Urinary bladder (tissue), 3 donors: ENCODE measurements at regions not wholly inside any gene's neighbourhood (a gene's known extent, or its start where the extent isn't known, plus 50 kb on each side); places are given as distances from the start of the nearest gene placed in this dataset.
A peak's percentile ranks its signal among the peaks of the same experiment; 100 is the strongest.
"Not testable (repeated sequence)": the region's sequence is repeated elsewhere in the genome, so short reads cannot be mapped to it uniquely, and the experiment has no call there.

Source experiments
- DNase-seq: peaks from one replicate; pipeline ENCODE4 v3.0.0-alpha.2; 2015; ENCODE audit errors: extremely low spot score
- H3K27ac ChIP-seq: one replicate; pipeline ENCODE4 v1.5.1; 2013; ENCODE audit warnings: low read depth, mild to moderate bottlenecking, moderate library complexity
- H3K36me3 ChIP-seq: one replicate; pipeline ENCODE4 v1.6.1; 2013; ENCODE audit warnings: mild to moderate bottlenecking, moderate library complexity; ENCODE audit not compliant: insufficient read depth
- H3K4me1 ChIP-seq: one replicate; pipeline ENCODE4 v1.6.1; 2013; ENCODE audit warnings: mild to moderate bottlenecking, moderate library complexity; ENCODE audit not compliant: insufficient read depth
- H3K4me3 ChIP-seq: one replicate; pipeline ENCODE4 v1.5.1; 2013; ENCODE audit warnings: low read depth, low read length
- WGBS: extraction: QIAGEN DNeasy Blood & Tissue Kit; methylation state at CpG from one replicate; pipeline ENCODE4 v1.1.7; 2013; 5-methylcytosine and 5-hydroxymethylcytosine counted together
- donor health status: healthy with polysubstance abuse.
- donor health status: healthy.

GRCh38 chr16:75860326-75861053 lies 134.2 kb upstream of the CPHXL start:
- Histone ChIP-seq H3K4me1 (no peaks in the 10 kb centered on the region), H3K4me3 (no peak overlapping the region), H3K36me3 (no peaks in the 10 kb centered on the region), H3K27ac (no peak overlapping the region)
- peak; percentile 47 for DNase-seq
- 15% methylated on average over 14 of the region's 14 CpGs for WGBS

GRCh38 chr16:75861311-75862097 lies 135.2 kb upstream of the CPHXL start:
- 56% methylated on average over 10 of the region's 10 CpGs for WGBS
- no peak for DNase-seq
- no peaks in the 10 kb centered on the region for H3K36me3 ChIP-seq

GRCh38 chr16:75862098-75862386 lies 135.8 kb upstream of the CPHXL start:
- Histone ChIP-seq H3K27ac (no peak overlapping the region), H3K4me1 (no peaks in the 10 kb centered on the region), H3K4me3 (no peak overlapping the region), H3K36me3 (no peaks in the 10 kb centered on the region)
- WGBS, result 68% methylated on average over 8 of the region's 8 CpGs
- no peak for DNase-seq

More at GRCh38 chr16:75861311-75862097, 135.2 kb upstream of the CPHXL start:
- no peak overlapping the region for H3K27ac ChIP-seq
- no peak overlapping the region for H3K4me3 ChIP-seq
- H3K4me1 ChIP-seq, result no peaks in the 10 kb centered on the region

- 85% methylated on average over 1 of the region's 1 CpG for WGBS
Measured at GRCh38 chr16:75864243-75864642, 138.0 kb upstream of the CPHXL start.

GRCh38 chr16:75865736-75866135 lies 139.4 kb upstream of the CPHXL start:
- no peak overlapping the region for H3K27ac ChIP-seq
- no peak overlapping the region for H3K4me3 ChIP-seq
- WGBS, result 38% methylated on average over 3 of the region's 3 CpGs

More at GRCh38 chr16:75864243-75864642, 138.0 kb upstream of the CPHXL start:
- Histone ChIP-seq H3K4me3 (no peak overlapping the region), H3K36me3 (no peaks in the 10 kb centered on the region), H3K27ac (no peak overlapping the region), H3K4me1 (no peaks in the 10 kb centered on the region)
- DNase-seq, result no peak

DNA sequence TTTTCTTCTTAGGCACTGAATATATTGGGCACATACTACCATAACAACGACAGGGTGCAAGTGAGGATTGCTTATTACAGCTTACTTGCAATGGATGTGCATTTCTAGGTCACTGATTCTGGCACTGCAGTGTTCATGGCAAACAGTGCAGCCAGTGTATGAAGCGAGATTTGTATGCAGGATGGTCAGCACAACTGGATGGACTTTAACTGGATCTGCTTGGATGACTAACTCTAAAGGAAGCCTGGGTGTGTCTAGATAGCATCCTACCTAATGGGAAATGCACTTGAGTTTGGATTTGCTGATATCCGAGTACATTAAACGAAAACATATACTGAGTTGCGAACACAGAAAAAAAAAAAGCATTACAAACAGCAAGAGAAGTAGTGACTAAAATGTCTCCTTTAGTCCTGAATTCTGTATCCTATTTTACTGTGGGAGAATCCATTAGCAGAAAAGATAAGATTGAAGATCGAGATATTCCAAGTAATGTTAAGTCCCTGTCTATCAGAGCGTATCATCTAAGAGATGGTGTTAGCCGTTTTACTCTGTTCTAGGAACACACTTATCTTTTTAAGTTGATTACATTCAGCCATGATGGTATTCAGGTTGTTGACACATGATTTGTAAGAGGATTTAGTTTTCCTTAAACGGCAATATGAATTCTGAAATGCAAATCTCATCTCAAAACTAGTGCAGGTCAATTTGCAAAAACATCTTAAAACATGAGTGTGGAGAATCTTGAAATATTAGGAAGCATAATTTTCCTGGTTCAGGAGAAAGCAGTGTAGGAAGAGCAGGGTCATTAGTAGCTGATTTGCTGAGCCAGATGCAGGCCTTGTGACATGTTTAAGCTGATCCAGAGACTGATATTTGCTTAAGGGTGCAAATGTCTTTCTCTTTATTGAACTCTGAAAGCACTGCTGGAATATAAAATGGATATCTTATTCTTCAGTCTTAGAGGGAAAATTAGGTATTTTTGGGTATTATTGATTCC lies 142.6 kb upstream of the CPHXL start:
- Histone ChIP-seq H3K36me3 (no peaks in the 10 kb centered on the region), H3K4me3 (no peak overlapping the region), H3K27ac (no peak overlapping the region), H3K4me1 (no peaks in the 10 kb centered on the region)
- DNase-seq, result no peak
- WGBS, result 60% methylated on average over 9 of the region's 9 CpGs

More at GRCh38 chr16:75865736-75866135, 139.4 kb upstream of the CPHXL start:
- H3K36me3 ChIP-seq, result no peaks in the 10 kb centered on the region
- no peaks in the 10 kb centered on the region for H3K4me1 ChIP-seq
- no peak for DNase-seq

DNA sequence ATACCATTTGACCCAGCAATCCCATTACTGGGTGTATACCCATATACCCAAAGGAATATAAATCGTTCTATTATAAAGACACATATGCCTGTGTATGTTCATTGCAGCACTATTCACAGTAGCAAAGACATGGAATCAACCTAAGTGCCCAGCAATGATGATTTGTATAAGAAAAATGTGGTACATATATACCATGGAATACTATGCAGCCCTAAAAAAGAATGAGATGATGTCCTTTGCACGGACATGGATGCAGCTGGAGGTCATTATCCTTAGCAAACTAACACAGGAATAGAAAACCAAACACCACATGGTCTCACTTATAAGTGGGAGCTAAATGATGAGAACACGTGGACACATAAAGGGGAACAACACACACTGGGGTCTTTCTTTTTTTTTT lies 155.0 kb upstream of the CPHXL start:
- H3K27ac ChIP-seq, H3K4me1 ChIP-seq, DNase-seq, H3K36me3 ChIP-seq, H3K4me3 ChIP-seq: not testable (repeated sequence)
- 90% methylated on average over 3 of the region's 3 CpGs for WGBS

- no peak for DNase-seq
- Histone ChIP-seq H3K36me3 (no peaks in the 10 kb centered on the region), H3K4me3 (no peak overlapping the region), H3K4me1 (no peaks in the 10 kb centered on the region), H3K27ac (no peak overlapping the region)
- 38% methylated on average over 3 of the region's 3 CpGs for WGBS
Measured at GRCh38 chr16:75899163-75899562, 172.9 kb upstream of the CPHXL start.

- whole genome bisulfite sequencing, result 86% methylated on average over 10 of the region's 10 CpGs
- DNase-seq, result no peak
- H3K27ac ChIP-seq, result no peak overlapping the region
Measured at GRCh38 chr16:75908331-75909117, 182.2 kb upstream of the CPHXL start.

GRCh38 chr16:75909746-75910145 lies 183.5 kb upstream of the CPHXL start:
- DNase-seq, result no peak
- Histone ChIP-seq H3K27ac (no peak overlapping the region), H3K4me1 (no peaks in the 10 kb centered on the region), H3K4me3 (no peak overlapping the region), H3K36me3 (no peaks in the 10 kb centered on the region)
- 77% methylated on average over 2 of the region's 2 CpGs for WGBS

More at GRCh38 chr16:75908331-75909117, 182.2 kb upstream of the CPHXL start:
- H3K4me1 ChIP-seq, result no peaks in the 10 kb centered on the region
- H3K4me3 ChIP-seq, result no peak overlapping the region
- no peaks in the 10 kb centered on the region for H3K36me3 ChIP-seq

- Histone ChIP-seq H3K27ac (no peak overlapping the region), H3K36me3 (no peaks in the 10 kb centered on the region), H3K4me1 (no peaks in the 10 kb centered on the region), H3K4me3 (no peak overlapping the region)
- WGBS, result 66% methylated on average over 3 of the region's 3 CpGs
- no peak for DNase-seq
Measured at GRCh38 chr16:75911896-75912295, 185.6 kb upstream of the CPHXL start.

GRCh38 chr16:75913958-75914357 lies 187.7 kb upstream of the CPHXL start:
- DNase-seq, result no peak
- no peak overlapping the region for H3K27ac ChIP-seq
- no peaks in the 10 kb centered on the region for H3K4me1 ChIP-seq
- no peaks in the 10 kb centered on the region for H3K36me3 ChIP-seq
- WGBS, result 29% methylated on average over 1 of the region's 1 CpG
- H3K4me3 ChIP-seq, result no peak overlapping the region

- Histone ChIP-seq H3K4me1 (no peaks in the 10 kb centered on the region), H3K4me3 (no peak overlapping the region), H3K36me3 (no peaks in the 10 kb centered on the region), H3K27ac (no peak overlapping the region)
- no peak for DNase-seq
- WGBS, result 91% methylated on average over 6 of the region's 6 CpGs
Measured at GRCh38 chr16:75916451-75916850, 190.2 kb upstream of the CPHXL start.
